ENCODE measurements at regions not wholly inside any gene's neighbourhood (a gene's known extent, or its start where the extent isn't known, plus 50 kb on each side); places are given as distances from the start of the nearest gene placed in this dataset.

- no peak for TF ChIP-seq CTCF (IDR thresholded peaks at IDR 0.05; ENCODE audit: insufficient read depth in 1 of 2, low read depth in 1 of 2, low read length in 1 of 2, severe bottlenecking in 1 of 2, unreplicated experiment in 1 of 2)
- Mint-ChIP-seq H3K4me3 (ENCODE audit: unreplicated experiment) (no peak overlapping the region), H3K4me1 (ENCODE audit: low read depth, unreplicated experiment) (peaks cover 7% of the 10 kb centered on the region), H3K36me3 (ENCODE audit: insufficient read depth, unreplicated experiment) (no peaks in the 10 kb centered on the region), H3K27me3 (ENCODE audit: insufficient read depth, unreplicated experiment) (no peaks in the 10 kb centered on the region), H3K27ac (ENCODE audit: unreplicated experiment) (no peak overlapping the region), H3K9me3 (ENCODE audit: unreplicated experiment) (no peaks in the 10 kb centered on the region)
- H3K4me3 ChIP-seq (ENCODE audit: low read depth, low read length), result no peak overlapping the region
- H3K4me1 ChIP-seq, result no peaks in the 10 kb centered on the region
- ChIA-PET POLR2A (no interaction called here), CTCF (no interaction called here)
- no peaks in the 10 kb centered on the region for H3K27me3 ChIP-seq (replicated peaks; ENCODE audit: control insufficient read depth, insufficient read depth, low read length)
- intact Hi-C loops (cut with micrococcal nuclease; ENCODE audit: unreplicated experiment), result no loop called here
- no peak for DNase-seq
- no peaks in the 10 kb centered on the region for H3K9me3 ChIP-seq
- BruUV-seq (replicated peaks), result no TSS peak
- no peaks in the 10 kb centered on the region for H3K36me3 ChIP-seq (ENCODE audit: control insufficient read depth, insufficient read depth, low read length)
Observed at GRCh38 chr1:194171596-194171995, 985.2 kb upstream of the B3GALT2 start.

- ChIA-PET CTCF (no interaction called here), POLR2A (no interaction called here)
- DNase-seq, result no peak
- H3K9me3 ChIP-seq, result no peaks in the 10 kb centered on the region
- H3K27me3 Mint-ChIP-seq (ENCODE audit: insufficient read depth, unreplicated experiment), result no peaks in the 10 kb centered on the region
- BruUV-seq (replicated peaks), result no TSS peak
- intact Hi-C loops (cut with micrococcal nuclease; ENCODE audit: unreplicated experiment), result no loop called here
- no peak overlapping the region for H3K27ac Mint-ChIP-seq (ENCODE audit: unreplicated experiment)
- no peak overlapping the region for H3K4me3 Mint-ChIP-seq (ENCODE audit: unreplicated experiment)
- no peaks in the 10 kb centered on the region for H3K36me3 ChIP-seq (ENCODE audit: control insufficient read depth, insufficient read depth, low read length)
- no peak for TF ChIP-seq CTCF (IDR thresholded peaks at IDR 0.05; ENCODE audit: insufficient read depth in 1 of 2, low read depth in 1 of 2, low read length in 1 of 2, severe bottlenecking in 1 of 2, unreplicated experiment in 1 of 2)
- H3K4me1 ChIP-seq, result no peaks in the 10 kb centered on the region
- H3K4me3 ChIP-seq (ENCODE audit: low read depth, low read length), result no peak overlapping the region
- H3K36me3 Mint-ChIP-seq (ENCODE audit: insufficient read depth, unreplicated experiment), result no peaks in the 10 kb centered on the region
- no peaks in the 10 kb centered on the region for H3K9me3 Mint-ChIP-seq (ENCODE audit: unreplicated experiment)
- no peaks in the 10 kb centered on the region for H3K27me3 ChIP-seq (replicated peaks; ENCODE audit: control insufficient read depth, insufficient read depth, low read length)
- no peaks in the 10 kb centered on the region for H3K4me1 Mint-ChIP-seq (ENCODE audit: low read depth, unreplicated experiment)
Observed at GRCh38 chr1:194167956-194168640, 981.7 kb upstream of the B3GALT2 start.

- no peak overlapping the region for H3K4me3 Mint-ChIP-seq (ENCODE audit: unreplicated experiment)
- H3K27me3 Mint-ChIP-seq (ENCODE audit: insufficient read depth, unreplicated experiment), result peaks cover 3% of the 10 kb centered on the region
- no peaks in the 10 kb centered on the region for H3K9me3 Mint-ChIP-seq (ENCODE audit: unreplicated experiment)
- no peaks in the 10 kb centered on the region for H3K4me1 ChIP-seq
- BruUV-seq (replicated peaks), result no TSS peak
- TF ChIP-seq CTCF (IDR thresholded peaks at IDR 0.05; ENCODE audit: insufficient read depth in 1 of 2, low read depth in 1 of 2, low read length in 1 of 2, severe bottlenecking in 1 of 2, unreplicated experiment in 1 of 2), result no peak
- intact Hi-C loops (cut with micrococcal nuclease; ENCODE audit: unreplicated experiment), result no loop called here
- H3K4me3 ChIP-seq (ENCODE audit: low read depth, low read length), result no peak overlapping the region
- H3K36me3 ChIP-seq (ENCODE audit: control insufficient read depth, insufficient read depth, low read length), result no peaks in the 10 kb centered on the region
- no peaks in the 10 kb centered on the region for H3K27me3 ChIP-seq (replicated peaks; ENCODE audit: control insufficient read depth, insufficient read depth, low read length)
- POLR2A ChIA-PET, result no interaction called here
- no peaks in the 10 kb centered on the region for H3K4me1 Mint-ChIP-seq (ENCODE audit: low read depth, unreplicated experiment)
- no peak overlapping the region for H3K27ac Mint-ChIP-seq (ENCODE audit: unreplicated experiment)
- CTCF ChIA-PET, result no interaction called here
- DNase-seq, result no peak
- H3K9me3 ChIP-seq, result no peaks in the 10 kb centered on the region
- no peaks in the 10 kb centered on the region for H3K36me3 Mint-ChIP-seq (ENCODE audit: insufficient read depth, unreplicated experiment)
Observed at GRCh38 chr1:194164755-194165154, 978.3 kb upstream of the B3GALT2 start.
